Vagina (tissue), 2 donors: ENCODE measurements at regions not wholly inside any gene's neighbourhood (a gene's known extent, or its start where the extent isn't known, plus 50 kb on each side); places are given as distances from the start of the nearest gene placed in this dataset.

Experiments
- DNase-seq, 2 donors: peaks; one replicate each; pipeline ENCODE4 v3.0.0-alpha.2; 2017; ENCODE audit errors: extremely low spot score in 2 of 2
- H3K27ac ChIP-seq: fragments of 200-600 bp; sonication (generic); one replicate; pipeline ENCODE4 v1.5.1; 2019
- H3K27me3 ChIP-seq: fragments of 200-600 bp; sonication (generic); one replicate; pipeline ENCODE4 v1.5.1; 2019
- H3K36me3 ChIP-seq, 2 donors: fragments of 200-600 bp; sonication (generic); one replicate each; pipeline ENCODE4 v1.5.1; 2017 to 2019
- H3K4me1 ChIP-seq: fragments of 200-600 bp; sonication (generic); one replicate; pipeline ENCODE4 v1.5.1; 2019
- H3K4me3 ChIP-seq, 2 donors: fragments of 200-600 bp; sonication (generic); 1 replicate in 1 of 2; 2 replicates in 1 of 2; pipeline ENCODE4 v1.5.1; 2016 to 2019
- H3K9me3 ChIP-seq: fragments of 200-600 bp; sonication (generic); one replicate; pipeline ENCODE4 v1.5.1; 2019
- POLR2A ChIP-seq, 2 donors: fragments of 450-650 bp; IDR thresholded peaks; one replicate each; pipeline ENCODE4 v1.6.1; 2017; ENCODE audit warnings: antibody characterized with exemption in 2 of 2, mild to moderate bottlenecking in 2 of 2, moderate library complexity in 2 of 2
- POLR2AphosphoS5 ChIP-seq, 2 donors: sonication (generic); formaldehyde crosslinking; IDR thresholded peaks; one replicate each; pipeline ENCODE4 v1.9.0; 2017; ENCODE audit warnings: antibody characterized with exemption in 2 of 2, mild to moderate bottlenecking in 2 of 2, low read depth in 1 of 2; ENCODE audit not compliant: insufficient read depth in 1 of 2
- intact Hi-C: fragments of 100-400 bp; cut with DNase I; formaldehyde crosslinking; loops from one replicate; pipeline ENCODE4 v1.15.1; 2023
- TF ChIP-seq, protein P1 (sequence below), 3 experiments: fragments of 450-650 bp in 2 of 3; fragments of 200-600 bp in 1 of 3; sonication (generic) in 1 of 3; IDR thresholded peaks; one replicate each; pipeline ENCODE4 v1.5.1; 2017 to 2019; ENCODE audit warnings: antibody characterized with exemption in 3 of 3, mild to moderate bottlenecking in 2 of 3, moderate library complexity in 2 of 3

DNA sequence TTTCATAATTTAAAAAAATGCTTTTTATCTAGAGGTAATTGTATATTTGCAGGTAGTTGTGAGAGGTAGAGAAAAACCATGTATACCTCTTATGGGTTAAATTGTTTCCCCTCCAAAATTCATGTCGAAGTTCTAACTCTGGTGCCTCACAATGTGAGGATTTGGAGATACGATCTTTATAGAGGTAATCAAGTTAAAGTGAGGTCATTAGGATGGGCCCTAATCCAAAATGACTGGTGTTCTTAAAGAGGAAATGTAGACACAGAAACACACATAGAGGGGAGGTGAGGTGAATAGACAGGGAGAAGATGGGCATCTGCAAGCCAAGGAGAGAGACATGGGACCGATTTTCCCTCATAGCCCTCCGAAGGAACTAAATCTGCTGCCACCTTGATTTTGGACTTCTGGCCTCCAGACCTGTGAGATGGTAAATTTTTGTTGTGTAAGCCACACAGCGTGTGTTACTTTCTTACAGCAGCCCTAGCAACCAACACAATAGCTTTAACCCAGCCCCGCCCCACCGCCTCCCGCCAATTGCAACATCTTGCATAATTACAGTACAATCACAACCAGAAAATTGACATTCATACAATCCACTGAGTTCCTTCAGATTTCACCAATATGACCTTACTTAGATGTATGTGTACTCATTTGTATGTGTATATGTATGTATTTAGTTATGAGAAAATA lies 208.9 kb downstream of the MIB1 start:
- TF ChIP-seq POLR2A (IDR thresholded peaks at IDR 0.05) (no peak), POLR2AphosphoS5 (IDR thresholded peaks at IDR 0.05; ENCODE audit: insufficient read depth in 1 of 2, low read depth in 1 of 2) (no peak)
- TF ChIP-seq, protein P1, sequence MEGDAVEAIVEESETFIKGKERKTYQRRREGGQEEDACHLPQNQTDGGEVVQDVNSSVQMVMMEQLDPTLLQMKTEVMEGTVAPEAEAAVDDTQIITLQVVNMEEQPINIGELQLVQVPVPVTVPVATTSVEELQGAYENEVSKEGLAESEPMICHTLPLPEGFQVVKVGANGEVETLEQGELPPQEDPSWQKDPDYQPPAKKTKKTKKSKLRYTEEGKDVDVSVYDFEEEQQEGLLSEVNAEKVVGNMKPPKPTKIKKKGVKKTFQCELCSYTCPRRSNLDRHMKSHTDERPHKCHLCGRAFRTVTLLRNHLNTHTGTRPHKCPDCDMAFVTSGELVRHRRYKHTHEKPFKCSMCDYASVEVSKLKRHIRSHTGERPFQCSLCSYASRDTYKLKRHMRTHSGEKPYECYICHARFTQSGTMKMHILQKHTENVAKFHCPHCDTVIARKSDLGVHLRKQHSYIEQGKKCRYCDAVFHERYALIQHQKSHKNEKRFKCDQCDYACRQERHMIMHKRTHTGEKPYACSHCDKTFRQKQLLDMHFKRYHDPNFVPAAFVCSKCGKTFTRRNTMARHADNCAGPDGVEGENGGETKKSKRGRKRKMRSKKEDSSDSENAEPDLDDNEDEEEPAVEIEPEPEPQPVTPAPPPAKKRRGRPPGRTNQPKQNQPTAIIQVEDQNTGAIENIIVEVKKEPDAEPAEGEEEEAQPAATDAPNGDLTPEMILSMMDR (IDR thresholded peaks at IDR 0.05), result no peak
- Histone ChIP-seq H3K27ac (no peak overlapping the region), H3K4me1 (no peaks in the 10 kb centered on the region), H3K36me3 (no peaks in the 10 kb centered on the region), H3K4me3 (no peak overlapping the region), H3K27me3 (no peaks in the 10 kb centered on the region), H3K9me3 (no peaks in the 10 kb centered on the region)
- DNase-seq, result no peak
- intact Hi-C loops, result no loop called here

DNA sequence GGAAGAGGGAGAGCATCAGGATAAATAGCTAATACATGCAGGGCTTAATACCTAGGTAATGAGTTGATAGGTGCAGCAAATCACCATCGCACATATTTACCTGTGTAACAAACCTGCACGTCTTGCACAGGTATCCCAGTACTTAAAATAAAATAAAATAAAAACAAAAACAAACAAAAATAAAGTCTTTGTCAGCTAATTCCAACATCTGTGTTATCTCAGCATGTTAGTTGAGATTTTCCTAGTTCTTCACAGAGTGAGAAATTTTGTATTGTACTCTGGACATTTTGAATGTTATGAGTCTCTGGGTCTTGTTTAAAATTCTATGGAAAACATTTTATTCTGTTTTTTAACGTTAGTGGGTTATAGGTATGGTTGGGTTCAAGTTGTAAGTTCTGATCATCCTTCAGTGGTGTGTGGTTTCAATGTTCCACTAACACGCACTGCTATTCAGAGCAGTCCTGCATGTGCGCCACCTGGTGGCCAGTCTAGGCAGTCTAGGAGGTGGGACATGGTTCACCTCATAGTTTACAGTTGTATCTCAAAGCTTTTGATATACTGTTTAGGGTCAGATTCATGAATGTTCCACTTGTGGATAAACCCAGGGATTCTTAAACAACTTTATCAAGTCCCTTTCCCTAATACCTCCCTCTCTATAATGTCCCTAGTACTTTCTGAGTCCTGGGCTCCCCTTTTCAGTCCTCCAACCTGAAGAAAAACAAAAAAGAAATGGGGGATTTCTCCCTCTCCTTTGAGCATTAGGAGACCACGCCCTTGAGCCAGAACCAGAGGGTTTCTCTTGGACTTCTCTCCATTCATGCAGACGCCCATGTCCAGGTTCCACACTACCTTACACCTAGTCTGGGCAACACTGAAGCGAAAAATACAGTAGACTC lies 213.4 kb upstream of the GATA6 start:
- H3K9me3 ChIP-seq, result no peaks in the 10 kb centered on the region
- no peak for DNase-seq
- H3K4me3 ChIP-seq, result no peak overlapping the region
- no peaks in the 10 kb centered on the region for H3K36me3 ChIP-seq
- TF ChIP-seq, protein P1 (IDR thresholded peaks at IDR 0.05), result peak; percentile 43 to 65 (median 50)
- TF ChIP-seq POLR2A (IDR thresholded peaks at IDR 0.05) (no peak), POLR2AphosphoS5 (IDR thresholded peaks at IDR 0.05; ENCODE audit: insufficient read depth in 1 of 2, low read depth in 1 of 2) (no peak)
- intact Hi-C loops, result no loop called here
- no peaks in the 10 kb centered on the region for H3K4me1 ChIP-seq
- no peaks in the 10 kb centered on the region for H3K27me3 ChIP-seq
- H3K27ac ChIP-seq, result no peak overlapping the region

DNA sequence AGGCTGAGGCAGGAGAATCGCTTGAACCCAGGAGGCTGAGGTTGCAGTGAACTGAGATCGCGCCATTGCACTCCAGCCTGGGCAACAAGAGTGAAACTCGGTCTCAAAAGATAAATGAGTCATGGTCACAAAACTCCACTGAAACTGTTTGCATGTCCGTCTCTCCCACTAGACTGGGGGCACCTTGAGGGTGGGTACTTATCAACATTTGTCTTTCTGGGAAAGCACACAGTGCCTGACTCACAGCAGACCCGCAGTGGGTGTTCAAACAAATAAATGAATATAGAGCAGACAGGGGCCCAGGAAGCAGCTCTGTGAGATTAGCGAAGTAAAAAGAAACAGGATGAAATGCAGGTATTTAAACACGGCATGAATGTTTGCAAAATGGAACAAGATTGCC lies 211.1 kb upstream of the GATA6 start:
- intact Hi-C loops, result no loop called here
- no peaks in the 10 kb centered on the region for H3K27me3 ChIP-seq
- H3K27ac ChIP-seq, result no peak overlapping the region
- no peaks in the 10 kb centered on the region for H3K4me1 ChIP-seq
- DNase-seq, result no peak
- H3K9me3 ChIP-seq, result no peaks in the 10 kb centered on the region
- no peak overlapping the region for H3K4me3 ChIP-seq
- H3K36me3 ChIP-seq, result no peaks in the 10 kb centered on the region
- TF ChIP-seq, protein P1 (IDR thresholded peaks at IDR 0.05), result no peak
- no peak for TF ChIP-seq POLR2AphosphoS5 (IDR thresholded peaks at IDR 0.05; ENCODE audit: insufficient read depth in 1 of 2, low read depth in 1 of 2)
- no peak for TF ChIP-seq POLR2A (IDR thresholded peaks at IDR 0.05)

DNA sequence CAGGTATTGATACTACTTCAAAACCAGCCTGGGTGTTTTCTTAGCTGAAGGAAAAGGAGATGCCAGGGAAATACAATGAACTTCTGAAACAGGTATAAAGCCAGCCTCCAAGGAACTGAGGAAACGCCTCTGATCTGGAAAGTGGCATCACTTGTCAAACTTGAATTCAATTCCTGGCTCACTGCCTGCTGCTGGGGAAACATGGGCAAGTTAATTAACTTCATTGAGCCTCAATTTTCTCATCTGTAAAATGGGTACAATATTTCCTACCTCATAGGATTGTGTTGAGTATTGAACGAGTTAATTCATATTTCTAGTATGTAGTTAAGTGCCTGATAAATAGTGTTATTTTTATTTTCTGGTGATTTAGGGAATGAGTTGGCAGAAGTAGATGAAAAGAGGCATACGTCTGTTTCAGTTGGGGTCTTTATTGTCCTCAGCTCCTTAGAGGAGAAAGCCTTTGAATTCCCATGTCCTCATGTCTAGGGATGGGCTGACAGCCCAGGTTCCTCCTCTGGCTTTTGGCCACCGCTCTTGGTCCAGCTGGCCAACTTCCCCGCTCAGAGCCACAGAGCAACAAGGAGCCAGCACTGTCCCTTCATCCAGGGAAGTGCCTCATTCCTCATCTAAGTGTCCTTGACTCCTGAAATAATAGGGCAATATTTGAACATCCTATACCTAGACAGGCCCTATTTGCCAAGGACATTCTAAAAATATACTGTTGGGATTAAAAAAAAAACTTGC lies 210.5 kb upstream of the GATA6 start:
- no peak overlapping the region for H3K4me3 ChIP-seq
- intact Hi-C loops, result no loop called here
- no peak for DNase-seq

More for the DNA sequence above, 210.5 kb upstream of the GATA6 start:
- Histone ChIP-seq H3K9me3 (no peaks in the 10 kb centered on the region), H3K27me3 (no peaks in the 10 kb centered on the region), H3K4me1 (no peaks in the 10 kb centered on the region), H3K27ac (no peak overlapping the region), H3K36me3 (no peaks in the 10 kb centered on the region)
- TF ChIP-seq, protein P1 (IDR thresholded peaks at IDR 0.05), result no peak
- TF ChIP-seq POLR2A (IDR thresholded peaks at IDR 0.05), result no peak
- TF ChIP-seq POLR2AphosphoS5 (IDR thresholded peaks at IDR 0.05; ENCODE audit: insufficient read depth in 1 of 2, low read depth in 1 of 2), result no peak
